ENCODE measurements at regions not wholly inside any gene's neighbourhood (a gene's known extent, or its start where the extent isn't known, plus 50 kb on each side); places are given as distances from the start of the nearest gene placed in this dataset.

DNA sequence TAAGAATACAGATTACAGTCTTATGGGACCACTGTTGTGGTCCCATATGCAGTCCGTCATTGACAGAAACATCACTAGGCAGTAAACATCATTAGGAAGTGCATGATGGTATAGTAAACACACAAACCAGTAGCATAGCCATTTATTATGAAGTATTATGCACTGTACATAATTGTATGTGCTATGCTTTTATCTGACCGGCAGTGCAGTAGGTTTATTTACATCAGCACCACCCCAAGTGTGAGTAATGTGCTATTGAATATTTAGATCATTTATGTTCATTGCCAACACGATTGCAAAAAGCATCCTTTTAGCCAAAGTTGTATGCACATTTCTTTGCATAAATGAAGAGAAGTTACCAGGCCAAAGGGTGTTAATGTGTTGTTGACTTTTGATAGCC lies 531.6 kb upstream of the TBX3 start:
- no peak for DNase-seq (ENCODE audit: low read depth)

DNA sequence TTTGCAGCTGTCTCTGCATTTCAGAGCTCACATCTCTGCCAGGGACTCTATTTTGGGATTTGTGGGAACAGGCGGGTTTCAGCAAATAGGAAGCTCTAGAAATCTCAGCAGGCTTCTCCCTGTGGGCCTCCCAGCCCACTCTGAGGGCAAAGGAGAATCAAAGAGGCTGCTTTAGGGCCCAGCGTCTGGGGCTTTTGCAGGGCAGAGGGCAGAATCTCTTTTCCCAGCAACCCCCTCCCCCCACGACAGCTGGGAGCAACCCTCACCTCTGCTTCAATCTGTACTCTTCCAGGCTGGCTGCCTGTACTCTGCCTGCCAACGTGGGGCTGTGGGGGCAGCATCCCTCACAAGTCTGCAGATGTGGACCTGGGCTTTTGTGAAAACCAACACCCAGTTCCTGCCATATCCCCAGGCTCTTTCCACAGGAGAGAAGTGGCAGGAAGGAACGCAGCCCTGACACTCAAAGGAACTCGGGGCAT lies 529.6 kb upstream of the TBX3 start:
- no peak for DNase-seq (ENCODE audit: low read depth)

DNA sequence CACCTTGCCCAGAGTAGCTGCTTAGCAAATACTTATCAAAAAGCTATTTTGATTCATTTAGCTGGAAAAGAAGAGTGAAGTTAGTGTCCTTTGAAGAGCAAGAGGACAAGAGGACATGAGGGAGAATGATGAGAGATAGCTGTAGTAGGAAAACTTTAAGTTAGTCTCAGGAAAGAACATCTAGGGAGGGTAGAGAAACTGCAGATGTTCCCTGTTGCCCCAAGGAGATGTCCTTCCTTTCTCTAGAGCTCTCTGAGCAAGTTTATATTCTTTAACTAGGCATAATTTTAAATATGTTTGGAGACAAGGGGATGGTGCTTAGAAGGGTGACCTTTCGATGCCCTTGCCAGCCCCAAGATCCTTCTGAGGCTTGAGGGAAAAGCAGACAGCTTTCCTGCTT lies 529.1 kb upstream of the TBX3 start:
- no peak for DNase-seq (ENCODE audit: low read depth)

DNA sequence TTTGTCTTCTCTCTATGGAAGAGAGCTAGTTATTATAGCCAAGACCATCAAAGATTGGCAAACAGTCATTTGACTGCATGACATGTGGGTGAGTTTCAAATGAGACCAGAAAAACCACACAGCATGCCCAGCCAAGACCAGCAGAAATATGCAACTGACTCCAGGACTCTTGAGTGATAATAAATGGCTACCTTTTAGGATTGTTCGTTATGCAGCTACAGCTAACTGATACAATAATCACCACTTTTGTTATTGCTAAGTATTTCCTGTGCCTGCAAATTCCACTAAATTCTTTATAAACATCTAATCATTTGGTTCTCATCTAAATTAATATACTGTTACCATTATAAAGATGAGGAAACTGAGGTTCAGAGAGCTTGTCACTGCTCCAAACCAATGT lies 528.4 kb upstream of the TBX3 start:
- no peak for DNase-seq (ENCODE audit: low read depth)

DNA sequence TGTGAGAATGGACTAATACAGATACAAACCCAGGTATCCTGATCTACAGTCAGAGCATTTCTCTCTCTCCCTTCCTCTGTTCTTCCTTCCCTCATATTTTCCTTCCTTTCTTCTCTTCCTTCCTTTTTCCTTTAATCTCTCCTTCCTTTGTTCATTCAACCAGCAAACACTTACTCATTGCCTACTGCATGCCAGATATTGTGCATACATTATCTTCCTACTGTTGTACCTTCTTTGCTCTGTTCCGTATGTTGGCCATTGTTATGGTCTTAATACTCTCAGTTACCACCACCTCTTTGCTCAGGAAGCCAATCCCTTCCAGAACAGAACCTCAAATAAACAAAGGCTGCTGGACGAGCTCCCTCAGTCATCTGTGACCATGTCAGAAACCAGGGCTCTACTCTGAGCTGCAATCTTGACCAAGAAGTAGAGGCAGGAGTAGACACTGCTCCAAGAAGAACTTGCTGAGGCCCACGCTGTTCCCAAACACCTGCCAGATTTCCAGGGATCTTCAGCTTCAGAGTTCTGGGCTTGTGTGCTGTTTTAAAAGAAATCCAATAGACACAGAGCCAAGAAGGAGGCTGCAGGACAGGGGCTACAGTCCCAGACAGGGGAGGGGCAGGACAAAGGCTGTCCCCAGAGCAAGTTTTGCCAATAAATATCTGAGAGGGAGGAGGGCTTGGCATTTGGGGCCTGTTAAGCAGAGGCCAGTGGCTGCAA lies 526.7 kb upstream of the TBX3 start:
- no peak for DNase-seq (ENCODE audit: low read depth)

DNA sequence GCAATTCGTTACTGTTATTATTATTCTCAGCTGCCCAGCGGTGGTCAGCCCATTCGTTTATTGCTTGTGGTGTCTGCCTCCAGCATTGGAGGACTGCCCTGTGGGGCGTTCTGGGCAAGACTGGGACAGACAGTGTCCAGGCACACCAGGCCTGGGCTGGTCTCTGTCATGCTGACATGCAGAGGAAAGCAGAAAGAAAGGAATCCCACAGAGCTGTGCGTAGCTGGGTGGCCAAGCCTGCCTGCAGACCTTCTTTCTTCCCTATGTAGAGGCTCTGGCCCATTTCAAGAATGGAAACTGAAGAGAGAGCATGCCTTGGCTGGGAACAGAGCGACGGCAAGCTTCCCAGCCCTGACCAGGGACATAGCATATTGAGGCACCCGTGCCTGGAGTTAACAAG lies 525.3 kb upstream of the TBX3 start:
- no peak for DNase-seq (ENCODE audit: low read depth)

DNA sequence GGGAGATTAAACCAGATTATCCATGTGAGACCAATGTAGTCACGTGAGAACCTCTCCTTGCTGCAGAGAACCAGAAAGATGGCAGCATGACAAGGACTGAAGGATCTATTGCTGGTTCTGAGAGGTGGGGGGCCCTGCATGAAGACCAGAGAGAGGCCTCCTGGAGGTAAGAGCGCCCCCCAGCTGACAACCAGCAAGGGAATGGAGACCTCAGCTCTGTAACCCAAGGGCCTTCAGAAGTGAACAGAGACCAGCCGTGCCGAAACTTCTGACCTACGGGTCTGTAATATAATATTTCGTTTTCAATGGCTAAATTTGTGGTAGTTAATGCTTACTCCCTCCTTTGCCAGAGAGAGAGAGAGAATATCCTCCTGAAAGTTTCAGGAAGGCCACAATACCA lies 524.1 kb upstream of the TBX3 start:
- DNase-seq (ENCODE audit: low read depth), result no peak

DNA sequence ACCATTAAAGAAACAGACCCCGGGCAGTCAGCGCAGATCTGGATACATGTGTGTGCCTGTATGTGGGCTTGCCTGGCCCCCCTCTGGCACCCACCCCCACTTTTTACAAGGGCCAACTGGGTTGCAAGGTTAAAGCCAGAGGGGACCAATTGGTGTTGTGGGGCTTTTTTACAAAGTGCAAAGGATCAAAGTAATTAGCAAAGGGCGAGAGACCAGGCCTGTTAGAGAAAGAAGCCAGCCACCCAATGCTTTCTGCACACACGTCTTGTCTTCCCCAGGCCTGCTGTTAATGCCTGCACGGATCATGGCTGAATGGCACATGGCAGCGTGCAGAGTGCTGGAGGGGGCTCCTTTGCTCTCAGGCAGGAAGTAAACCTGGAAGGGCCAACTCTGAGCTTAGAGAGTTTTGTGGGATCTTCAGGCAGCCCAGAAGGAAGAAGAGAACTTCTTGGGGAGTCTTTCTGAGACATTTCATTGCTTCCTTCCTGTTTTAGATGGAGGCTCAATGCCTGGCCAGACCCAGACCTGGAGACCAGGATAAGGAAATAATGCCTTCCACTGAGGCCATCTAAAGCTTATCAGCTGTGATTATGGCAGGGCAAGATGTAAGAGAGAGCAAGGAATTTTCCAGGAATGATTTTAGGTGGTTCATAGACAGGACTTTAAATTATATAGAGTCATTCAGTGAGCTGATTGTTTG lies 523.4 kb upstream of the TBX3 start:
- DNase-seq (ENCODE audit: low read depth), result no peak

DNA sequence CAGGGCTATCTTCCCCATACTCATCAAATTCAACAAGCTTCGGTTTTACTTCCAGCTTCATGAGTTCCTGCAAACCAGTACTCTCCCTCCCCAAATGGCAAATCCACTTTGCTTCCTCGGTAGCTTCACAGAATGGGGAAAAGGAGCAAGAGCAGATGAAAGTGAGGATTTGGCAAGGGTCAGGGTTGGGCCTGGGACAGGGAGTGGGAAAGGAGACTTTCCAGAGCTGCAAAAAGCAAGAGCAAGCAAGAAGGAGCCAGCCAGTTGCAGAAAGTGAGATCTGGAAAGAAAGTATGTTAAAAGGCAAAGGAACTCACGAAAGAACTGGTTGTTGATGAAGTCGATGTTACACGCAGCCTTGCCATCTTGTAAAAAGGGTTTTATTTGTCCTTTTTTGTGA lies 522.8 kb upstream of the TBX3 start:
- DNase-seq (ENCODE audit: low read depth), result no peak

DNA sequence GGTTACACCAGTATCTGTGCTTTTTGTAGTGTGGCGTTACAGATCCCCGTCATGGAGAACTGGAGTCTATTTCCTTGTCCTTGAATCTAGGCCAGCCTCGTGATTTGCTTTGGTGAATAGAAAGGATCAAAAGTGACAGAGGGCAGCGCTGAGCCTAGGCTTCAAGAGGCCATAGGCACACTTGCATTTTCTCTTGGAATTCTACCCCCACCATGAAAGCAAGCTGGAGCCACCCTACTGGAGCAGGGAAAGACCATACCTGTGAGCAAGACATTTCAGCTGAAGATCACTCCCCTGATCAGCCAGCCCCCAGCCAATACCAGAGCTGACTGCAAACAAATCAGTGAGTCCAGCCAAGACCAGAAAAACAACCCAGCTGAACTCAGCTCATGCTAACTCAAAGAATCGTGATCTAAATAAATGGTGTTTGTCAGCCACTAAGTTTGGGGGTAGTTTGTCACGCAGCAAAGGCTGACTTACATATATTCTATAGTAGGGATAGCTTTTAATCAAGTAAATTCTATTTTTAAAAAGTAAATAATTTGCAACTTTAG lies 521.9 kb upstream of the TBX3 start:
- no peak for DNase-seq (ENCODE audit: low read depth)

DNA sequence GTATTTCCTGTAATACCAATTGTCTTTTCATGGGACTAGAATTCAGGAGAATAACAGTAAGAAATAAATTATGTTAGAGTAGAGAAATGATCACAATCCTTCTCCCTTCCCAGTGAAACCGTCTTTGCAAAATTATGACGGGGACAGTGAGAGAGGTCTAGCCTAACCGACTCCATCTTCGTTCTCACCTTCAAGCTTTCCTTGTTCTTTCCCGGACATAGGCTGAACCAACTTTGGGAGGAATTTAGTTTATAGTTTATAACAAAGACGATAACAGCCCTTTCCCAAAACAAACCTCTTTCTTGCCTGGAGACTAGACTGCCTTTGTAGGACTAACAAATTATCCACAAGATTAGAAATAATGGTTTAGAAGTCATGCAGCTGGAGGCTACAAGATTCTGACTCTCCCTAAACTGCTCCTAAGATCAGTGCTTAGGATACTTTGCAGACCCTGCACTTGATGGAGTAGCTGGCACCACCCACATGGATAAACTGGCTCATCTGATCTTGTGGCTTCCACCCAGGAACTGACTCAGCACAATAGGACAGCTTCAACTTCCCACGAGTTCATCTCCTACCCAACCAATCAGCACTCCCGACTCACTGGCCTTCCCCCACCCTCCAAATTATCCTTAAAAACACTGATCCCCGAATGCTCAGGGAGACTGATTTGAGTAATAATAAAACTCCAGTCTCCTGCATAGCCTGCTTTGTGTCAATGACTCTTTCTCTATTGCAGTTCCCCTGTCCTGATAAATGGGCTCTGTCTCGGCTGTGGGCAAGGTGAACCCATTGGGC lies 521.2 kb upstream of the TBX3 start:
- DNase-seq (ENCODE audit: low read depth), result no peak

DNA sequence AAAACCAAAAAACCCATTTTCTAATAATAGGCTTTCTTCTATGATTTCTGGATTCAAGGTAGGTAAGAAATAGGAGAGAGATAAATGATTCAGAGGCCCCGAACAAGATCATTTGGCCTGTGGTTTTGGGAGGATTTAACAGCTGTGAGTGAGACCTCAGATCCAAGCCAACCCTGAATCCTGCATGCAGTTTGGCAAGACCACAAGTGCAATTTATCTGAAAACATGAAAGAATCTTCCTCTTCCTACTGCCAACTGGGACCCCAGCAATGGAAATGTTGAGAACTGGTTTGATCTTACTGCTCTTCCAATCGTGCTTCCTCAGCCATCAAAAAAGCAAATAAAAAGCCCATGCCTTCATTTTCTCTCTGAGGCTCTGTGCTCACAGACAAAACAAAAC lies 519.7 kb upstream of the TBX3 start:
- DNase-seq (ENCODE audit: low read depth), result no peak

DNA sequence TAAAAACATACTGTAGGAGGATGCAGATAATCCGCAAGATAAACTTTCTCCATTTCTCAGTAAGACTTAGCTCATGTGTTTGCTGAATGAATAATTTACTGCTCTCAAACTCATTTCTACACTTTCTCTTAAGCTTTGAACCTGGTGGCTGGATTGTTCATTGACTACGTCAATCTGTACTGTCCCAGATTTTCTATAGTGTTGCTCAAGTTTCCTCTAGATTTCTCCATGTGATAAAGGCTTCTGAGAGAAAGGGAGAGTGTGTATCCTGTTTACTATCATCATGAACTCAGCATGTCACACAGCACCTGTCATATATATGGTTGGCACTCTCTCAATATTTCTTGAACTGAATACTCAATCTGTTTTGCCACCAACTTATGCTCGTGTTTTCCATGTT lies 518.0 kb upstream of the TBX3 start:
- DNase-seq (ENCODE audit: low read depth), result no peak

DNA sequence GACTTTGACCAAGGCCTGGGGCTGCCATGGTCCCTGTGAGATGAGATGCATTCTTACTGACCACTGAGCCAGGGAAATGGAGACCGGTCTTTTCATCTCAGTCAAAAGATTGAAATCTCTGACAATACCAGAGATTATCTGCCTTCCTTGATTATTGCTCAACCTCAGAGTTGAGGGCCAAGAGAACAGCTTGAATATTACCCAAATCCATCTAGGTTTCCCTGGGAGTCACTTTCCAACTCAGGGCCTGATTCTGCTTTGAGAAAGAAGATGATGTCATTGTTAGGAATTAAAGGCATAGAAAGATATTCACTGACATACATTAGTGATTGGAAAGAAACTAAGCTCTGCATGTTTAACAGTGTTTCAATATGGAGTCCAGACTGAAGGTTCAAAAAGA lies 515.9 kb upstream of the TBX3 start:
- no peak for DNase-seq (ENCODE audit: low read depth)

DNA sequence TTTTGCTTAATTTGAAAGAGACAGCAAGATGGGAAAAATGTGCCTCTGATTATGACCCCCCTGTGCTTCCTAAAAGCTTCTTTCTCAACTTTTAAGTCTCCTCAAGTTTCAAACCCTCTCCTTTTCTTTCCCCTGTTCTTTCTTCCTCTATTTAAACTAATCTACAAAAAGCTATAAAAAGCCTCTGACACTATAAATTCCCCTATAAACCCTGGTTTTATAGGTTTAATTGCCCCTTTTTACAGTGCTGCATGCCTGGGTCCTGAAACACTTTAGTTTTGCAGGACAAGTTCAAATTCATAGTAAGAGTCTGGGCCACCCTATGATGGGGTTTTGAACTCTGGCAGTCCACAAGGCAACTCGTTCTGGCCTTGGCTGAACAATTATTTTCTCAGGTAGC lies 510.9 kb upstream of the TBX3 start:
- no peak for DNase-seq (ENCODE audit: low read depth)

DNA sequence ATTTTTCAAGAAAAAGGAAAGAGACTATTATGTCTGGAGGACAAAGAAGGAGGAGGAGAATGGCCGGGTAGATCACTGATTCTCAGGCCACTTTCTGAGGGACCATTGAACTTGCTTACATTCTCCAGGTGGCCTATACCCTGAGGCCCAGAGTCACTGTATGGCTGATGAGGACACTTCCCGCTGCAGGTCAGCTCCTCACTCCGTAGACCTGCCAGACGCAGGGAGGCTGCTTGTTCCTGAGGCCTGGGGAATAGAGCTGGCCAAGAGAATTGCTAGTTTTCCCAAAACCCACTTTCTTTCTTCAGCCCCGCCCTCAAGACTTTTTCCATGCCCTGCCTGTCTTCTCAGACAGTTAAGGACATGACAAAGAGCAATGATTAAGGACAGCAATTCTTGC lies 510.5 kb upstream of the TBX3 start:
- DNase-seq (ENCODE audit: low read depth), result no peak

DNA sequence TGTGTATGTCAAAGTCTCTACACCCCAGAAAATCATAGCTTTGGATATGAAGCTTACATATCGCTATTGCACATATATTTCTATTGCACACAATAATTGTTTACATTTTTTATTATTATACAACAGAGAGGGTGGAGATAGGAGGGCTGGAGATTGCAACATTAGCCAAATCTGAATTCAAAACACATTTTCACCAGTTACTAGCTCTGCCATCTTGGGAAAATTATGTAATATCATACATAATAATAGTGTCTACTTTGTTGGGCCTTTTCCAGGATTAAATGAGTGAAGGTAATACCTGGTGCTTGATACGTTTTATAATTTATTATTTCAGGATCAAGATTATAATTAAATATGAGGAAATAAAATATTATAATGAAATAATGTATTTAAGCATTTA lies 507.4 kb upstream of the TBX3 start:
- DNase-seq (ENCODE audit: low read depth), result no peak

DNA sequence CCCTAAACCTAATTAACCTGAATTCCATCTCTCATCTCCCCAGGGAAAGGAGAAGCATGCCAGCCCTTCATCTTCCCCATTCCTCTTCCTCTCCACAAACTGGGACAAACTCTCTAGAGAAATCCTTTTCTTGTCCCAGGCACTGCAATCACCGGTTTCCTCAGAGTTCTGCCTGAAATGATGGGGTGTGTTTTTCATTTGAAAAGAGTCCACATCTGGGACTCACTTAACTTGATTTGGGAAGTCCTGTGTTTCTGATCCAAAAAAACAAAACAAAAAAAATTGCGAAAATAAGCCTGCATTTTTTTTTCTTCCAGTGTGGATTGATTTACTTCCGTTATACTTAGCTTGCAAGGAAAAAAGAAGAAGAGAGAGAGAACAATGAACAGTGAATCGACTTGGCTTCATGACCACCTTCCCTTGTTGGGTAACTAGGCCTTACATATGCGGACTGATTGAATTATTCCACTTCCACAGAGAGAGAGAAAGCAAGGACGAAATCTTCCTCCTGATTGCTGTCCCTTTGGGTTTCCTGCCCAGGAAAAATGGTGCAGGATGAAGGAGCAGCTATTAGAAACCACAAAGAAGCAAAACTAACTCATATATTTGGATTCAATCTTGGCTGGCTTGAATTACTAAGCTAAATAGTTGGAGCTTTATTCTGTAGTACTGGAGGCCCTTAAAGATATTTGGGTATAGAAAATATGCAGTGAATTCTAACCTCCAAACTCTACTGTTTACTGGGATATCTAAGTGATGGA lies 506.2 kb upstream of the TBX3 start:
- DNase-seq (ENCODE audit: low read depth), result no peak

DNA sequence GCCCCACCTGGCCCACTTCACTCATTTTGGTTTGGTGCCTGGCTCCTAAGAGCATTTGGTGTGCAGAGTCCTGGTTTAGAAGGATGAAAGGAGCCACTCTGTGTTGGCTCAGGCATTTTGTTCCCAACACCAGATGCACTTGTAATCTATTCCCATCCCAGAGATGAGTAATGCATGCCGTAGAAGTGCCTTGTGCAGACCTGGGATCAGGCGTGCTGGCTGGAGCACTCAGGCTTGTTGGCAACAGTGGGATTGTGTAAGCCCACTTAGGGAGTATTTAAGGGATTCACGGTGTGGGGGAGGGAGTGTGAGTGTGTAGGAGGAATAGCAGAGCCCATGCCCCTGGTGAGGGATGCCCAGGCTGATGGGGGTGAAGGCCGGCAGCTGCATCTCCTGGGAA lies 501.5 kb upstream of the TBX3 start:
- no peak for DNase-seq (ENCODE audit: low read depth)

DNA sequence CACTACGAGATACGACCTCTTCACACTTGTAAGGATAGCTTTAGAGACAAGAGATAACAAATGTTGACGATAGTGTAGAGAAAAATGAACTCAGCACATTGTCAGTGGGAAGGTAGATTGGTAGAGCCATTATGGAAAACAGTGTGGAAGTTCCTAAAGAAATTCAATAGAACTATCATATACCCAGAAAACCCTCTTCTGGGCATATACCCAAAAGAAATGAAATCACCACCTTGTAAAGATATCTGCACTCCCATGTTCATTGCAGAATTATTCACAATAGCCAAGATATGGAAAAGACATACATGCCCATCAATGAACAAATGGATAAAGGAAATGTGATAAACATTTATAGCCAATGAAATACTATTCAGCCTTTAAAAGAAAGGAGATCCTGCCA lies 499.8 kb upstream of the TBX3 start:
- no peak for DNase-seq (ENCODE audit: low read depth)

DNA sequence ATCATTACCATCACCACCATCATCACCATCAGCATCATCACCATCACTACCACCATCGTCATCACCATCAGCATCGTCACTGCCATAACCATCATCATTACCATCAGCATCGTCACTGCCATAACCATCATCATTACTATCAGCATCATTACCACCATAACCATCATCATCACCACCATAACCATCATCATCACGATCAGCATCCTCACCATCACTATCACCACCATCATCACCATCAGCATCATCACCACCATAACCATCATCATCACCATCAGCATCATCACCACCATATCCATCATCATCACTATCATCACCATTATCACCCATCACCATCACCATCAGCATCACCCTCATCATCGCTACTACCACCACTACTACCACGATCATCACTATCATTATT lies 493.9 kb upstream of the TBX3 start:
- no peak for DNase-seq (ENCODE audit: low read depth)

DNA sequence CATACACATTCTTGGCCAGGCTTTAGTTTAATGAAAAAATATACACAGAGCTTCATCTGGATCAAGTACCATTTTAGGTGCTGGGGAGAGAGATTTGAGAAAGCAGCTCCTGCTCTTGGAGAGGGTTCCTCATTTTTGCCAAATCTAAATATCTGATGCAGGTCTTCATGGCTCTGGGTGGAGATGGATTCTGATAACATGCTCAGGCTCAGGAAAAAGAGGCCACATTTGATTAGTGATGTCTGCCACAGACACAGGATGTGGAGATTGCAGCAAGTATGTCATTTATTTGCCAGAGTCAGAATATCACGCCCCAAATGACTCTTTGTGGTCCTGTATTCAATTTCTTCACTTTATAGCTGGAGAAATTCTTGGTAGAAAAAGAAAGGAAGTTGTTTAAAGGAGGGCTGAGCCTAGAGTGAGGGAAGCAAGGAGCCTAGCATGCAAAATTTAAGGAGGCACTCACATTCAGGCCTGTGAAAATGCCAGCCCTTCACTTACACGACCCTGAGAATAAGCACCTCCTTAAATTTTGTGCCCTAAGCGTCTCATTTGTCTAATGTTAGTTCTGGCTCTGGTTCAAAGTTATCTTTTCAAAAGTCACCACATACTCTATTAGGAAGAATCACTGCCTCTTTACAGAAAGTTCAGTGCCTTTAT lies 492.9 kb upstream of the TBX3 start:
- DNase-seq (ENCODE audit: low read depth), result no peak

Data from CMK (cell line).